ENCODE measurements at regions not wholly inside any gene's neighbourhood (a gene's known extent, or its start where the extent isn't known, plus 50 kb on each side); places are given as distances from the start of the nearest gene placed in this dataset.

DNA sequence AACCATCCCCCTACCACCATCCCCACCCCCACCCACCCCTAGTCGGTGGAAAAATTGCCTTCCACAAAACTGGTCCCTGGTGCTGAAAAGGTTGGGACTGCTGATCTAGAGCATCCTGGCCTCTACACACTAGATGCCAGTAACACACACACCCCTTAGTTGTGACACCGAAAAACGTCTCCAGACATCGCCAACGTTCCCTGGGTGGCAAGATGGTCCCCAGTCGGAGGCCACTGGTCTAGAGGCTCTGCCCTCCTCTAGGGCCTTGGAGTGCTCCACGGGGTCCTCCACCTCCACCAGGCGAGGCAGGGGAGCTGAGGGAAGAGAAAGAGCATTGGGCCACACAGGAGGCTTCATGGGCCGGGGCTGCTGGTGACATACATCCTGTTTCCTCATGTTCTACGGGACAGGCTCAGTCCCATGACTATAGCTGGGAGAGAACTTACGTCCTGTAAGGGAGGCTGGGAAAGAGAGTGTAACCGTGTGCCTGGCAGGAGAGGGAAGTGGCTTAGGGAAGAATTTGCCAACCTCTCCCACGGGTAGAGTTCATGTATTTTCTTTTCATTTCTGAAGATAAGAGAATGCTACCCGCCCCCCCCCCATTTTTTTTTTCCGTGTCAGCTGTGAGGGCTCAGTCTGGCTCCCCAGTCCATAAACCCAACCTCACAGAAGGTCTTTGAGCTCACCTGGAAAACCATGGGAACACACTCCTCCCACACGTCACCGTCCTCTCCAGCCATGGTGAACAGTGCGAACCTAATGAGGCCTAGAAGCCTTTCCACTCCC is 132.7 kb upstream of the MYCN start:
- Mint-ChIP-seq H3K36me3 (ENCODE audit: insufficient read depth, unreplicated experiment) (no peaks in the 10 kb centered on the region), H3K27ac (ENCODE audit: unreplicated experiment) (no peak overlapping the region), H3K4me3 (ENCODE audit: low read depth, unreplicated experiment) (no peak overlapping the region), H3K9me3 (ENCODE audit: low read depth, unreplicated experiment) (no peaks in the 10 kb centered on the region), H3K4me1 (ENCODE audit: low read depth, unreplicated experiment) (no peaks in the 10 kb centered on the region), H3K27me3 (ENCODE audit: unreplicated experiment) (peaks cover 91% of the 10 kb centered on the region)
- DNase-seq = no peak
- no peak for TF ChIP-seq CTCF (IDR thresholded peaks at IDR 0.05; ENCODE audit: unreplicated experiment)
- CTCF ChIA-PET = no interaction called here
- no TSS peak for BruUV-seq (replicated peaks)
- intact Hi-C loops (cut with micrococcal nuclease; ENCODE audit: unreplicated experiment) = no loop called here

DNA sequence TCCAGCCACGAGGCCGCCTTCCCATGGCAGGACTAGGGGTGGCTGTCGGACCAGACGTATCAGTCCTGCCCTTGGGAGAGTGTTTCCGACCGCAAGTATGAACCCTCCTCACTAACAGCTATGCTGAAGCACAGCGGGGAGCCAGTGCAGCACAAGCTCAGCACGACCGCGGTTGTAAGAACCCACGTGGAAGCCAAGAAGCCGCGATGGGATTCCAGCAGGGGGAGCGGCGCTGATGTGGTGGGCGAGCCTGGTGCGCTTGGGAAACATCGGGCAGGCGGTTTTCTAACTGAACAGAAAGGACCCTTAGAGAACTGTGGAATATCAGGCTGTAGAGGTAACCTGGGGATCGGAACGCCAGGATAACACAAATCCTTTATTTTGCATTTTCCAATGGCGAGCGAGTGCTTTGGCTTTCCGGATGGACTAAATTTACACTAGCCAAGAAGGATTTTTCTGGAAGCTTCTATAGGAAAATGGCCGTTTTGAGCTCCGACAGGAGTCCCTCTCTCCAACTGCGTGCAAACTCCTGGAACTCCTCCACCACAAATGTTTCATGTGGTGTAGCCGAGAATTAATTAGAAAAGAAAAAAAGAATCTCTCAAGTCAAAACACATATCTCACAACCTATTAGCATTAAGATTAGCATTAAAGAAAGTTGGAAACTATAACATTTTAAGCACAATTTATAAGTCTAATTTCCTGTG is 132.0 kb upstream of the MYCN start:
- no peaks in the 10 kb centered on the region for H3K9me3 Mint-ChIP-seq (ENCODE audit: low read depth, unreplicated experiment)
- intact Hi-C loops (cut with micrococcal nuclease; ENCODE audit: unreplicated experiment) = no loop called here
- H3K27me3 Mint-ChIP-seq (ENCODE audit: unreplicated experiment) = peaks cover 91% of the 10 kb centered on the region
- H3K4me3 Mint-ChIP-seq (ENCODE audit: low read depth, unreplicated experiment) = no peak overlapping the region
- no TSS peak for BruUV-seq (replicated peaks)
- CTCF ChIA-PET = no interaction called here
- no peak for TF ChIP-seq CTCF (IDR thresholded peaks at IDR 0.05; ENCODE audit: unreplicated experiment)
- no peaks in the 10 kb centered on the region for H3K36me3 Mint-ChIP-seq (ENCODE audit: insufficient read depth, unreplicated experiment)
- no peaks in the 10 kb centered on the region for H3K4me1 Mint-ChIP-seq (ENCODE audit: low read depth, unreplicated experiment)
- DNase-seq = no peak
- H3K27ac Mint-ChIP-seq (ENCODE audit: unreplicated experiment) = no peak overlapping the region

- no TSS peak for BruUV-seq (replicated peaks)
- Mint-ChIP-seq H3K27ac (ENCODE audit: unreplicated experiment) (no peak overlapping the region), H3K4me1 (ENCODE audit: low read depth, unreplicated experiment) (no peaks in the 10 kb centered on the region), H3K36me3 (ENCODE audit: insufficient read depth, unreplicated experiment) (no peaks in the 10 kb centered on the region), H3K4me3 (ENCODE audit: low read depth, unreplicated experiment) (no peak overlapping the region), H3K9me3 (ENCODE audit: low read depth, unreplicated experiment) (no peaks in the 10 kb centered on the region), H3K27me3 (ENCODE audit: unreplicated experiment) (peaks cover 91% of the 10 kb centered on the region)
- CTCF ChIA-PET = no interaction called here
- DNase-seq = no peak
- no peak for TF ChIP-seq CTCF (IDR thresholded peaks at IDR 0.05; ENCODE audit: unreplicated experiment)
- intact Hi-C loops (cut with micrococcal nuclease; ENCODE audit: unreplicated experiment) = no loop called here
Measured at GRCh38 chr2:15808944-15809343, 131.4 kb upstream of the MYCN start.

DNA sequence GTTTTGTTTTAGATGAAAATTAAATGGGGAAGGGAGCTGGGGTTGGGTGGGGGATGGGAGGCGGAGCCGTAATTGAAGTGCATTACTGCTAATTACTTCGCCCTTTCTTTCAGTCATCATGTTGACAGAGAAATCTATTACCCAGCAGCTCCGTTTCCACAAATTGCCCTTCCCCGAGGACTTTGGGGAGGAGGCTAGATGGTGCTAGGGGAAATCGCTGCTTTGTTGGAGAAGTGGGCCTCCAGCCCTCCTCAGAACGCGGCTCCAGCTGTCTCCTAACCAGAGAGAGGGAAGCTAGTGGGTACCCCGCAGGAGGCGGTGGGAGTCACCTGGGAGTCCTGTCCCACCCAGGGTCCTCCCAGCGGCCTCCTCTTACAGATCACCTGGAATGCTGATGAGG is 130.9 kb upstream of the MYCN start:
- DNase-seq = no peak
- CTCF ChIA-PET = no interaction called here
- no peaks in the 10 kb centered on the region for H3K9me3 Mint-ChIP-seq (ENCODE audit: low read depth, unreplicated experiment)
- H3K27ac Mint-ChIP-seq (ENCODE audit: unreplicated experiment) = no peak overlapping the region
- no peak overlapping the region for H3K4me3 Mint-ChIP-seq (ENCODE audit: low read depth, unreplicated experiment)
- TF ChIP-seq CTCF (IDR thresholded peaks at IDR 0.05; ENCODE audit: unreplicated experiment) = no peak
- BruUV-seq (replicated peaks) = no TSS peak
- no peaks in the 10 kb centered on the region for H3K4me1 Mint-ChIP-seq (ENCODE audit: low read depth, unreplicated experiment)
- intact Hi-C loops (cut with micrococcal nuclease; ENCODE audit: unreplicated experiment) = no loop called here
- H3K36me3 Mint-ChIP-seq (ENCODE audit: insufficient read depth, unreplicated experiment) = no peaks in the 10 kb centered on the region
- peaks cover 91% of the 10 kb centered on the region for H3K27me3 Mint-ChIP-seq (ENCODE audit: unreplicated experiment)

Measured in Calu3 (cell line).